B cell (primary cell): ENCODE measurements at regions not wholly inside any gene's neighbourhood (a gene's known extent, or its start where the extent isn't known, plus 50 kb on each side); places are given as distances from the start of the nearest gene placed in this dataset.

Experiments
- CTCF ChIP-seq: fragments of 200-600 bp; IDR thresholded peaks from one replicate; pipeline ENCODE4 v1.8.0; 2022; ENCODE audit warnings: antibody characterized with exemption, mild to moderate bottlenecking
- EZH2 ChIP-seq: IDR thresholded peaks from 2 replicates; pipeline ENCODE4 v1.6.1; 2012; ENCODE audit warnings: borderline replicate concordance, low read depth, mild to moderate bottlenecking, moderate library complexity, low read length; ENCODE audit not compliant: insufficient read depth, poor library complexity, severe bottlenecking

GRCh38 chr5:18745042-18745987 is 1111.1 kb downstream of the TAF11L14 start:
- TF ChIP-seq CTCF (no peak), EZH2 (no peak)
